Left ventricle myocardium inferior (tissue), 1 donor: ENCODE measurements at regions not wholly inside any gene's neighbourhood (a gene's known extent, or its start where the extent isn't known, plus 50 kb on each side); places are given as distances from the start of the nearest gene placed in this dataset.

Source experiments
- DNase-seq: peaks from one replicate; pipeline ENCODE4 v3.0.0-alpha.2; 2020
- H3K27ac ChIP-seq: fragments of 200-600 bp; replicated peaks from 2 replicates; pipeline ENCODE4 v1.8.0; 2021
- H3K27me3 ChIP-seq: fragments of 200-600 bp; 2 replicates; pipeline ENCODE4 v1.8.0; 2021; ENCODE audit warnings: low read depth
- H3K36me3 ChIP-seq: fragments of 200-600 bp; 2 replicates; pipeline ENCODE4 v1.8.0; 2021
- H3K4me1 ChIP-seq: fragments of 200-600 bp; 2 replicates; pipeline ENCODE4 v1.8.0; 2021
- H3K4me3 ChIP-seq: fragments of 200-600 bp; 2 replicates; pipeline ENCODE4 v1.8.0; 2021; ENCODE audit warnings: mild to moderate bottlenecking, moderate library complexity
- H3K9me3 ChIP-seq: fragments of 200-600 bp; replicated peaks from 2 replicates; pipeline ENCODE4 v1.8.0; 2021
- CTCF ChIP-seq: fragments of 200-600 bp; IDR thresholded peaks from 2 replicates; pipeline ENCODE4 v1.8.0; 2021; ENCODE audit warnings: antibody characterized with exemption, mild to moderate bottlenecking, borderline replicate concordance
- intact Hi-C: fragments of 100-400 bp; cut with micrococcal nuclease; formaldehyde crosslinking; loops from one replicate; pipeline ENCODE4 v1.11.0; 2022
- donor health status: DM: no; HTN: yes; CAD: no; lungs with severe emphysema.

- no peak for DNase-seq
- peaks cover 1% of the 10 kb centered on the region for H3K4me1 ChIP-seq
- H3K27me3 ChIP-seq, result no peaks in the 10 kb centered on the region
- H3K36me3 ChIP-seq, result no peaks in the 10 kb centered on the region
- H3K4me3 ChIP-seq, result no peak overlapping the region
- no peak overlapping the region for H3K27ac ChIP-seq
- TF ChIP-seq CTCF, result no peak
- no peaks in the 10 kb centered on the region for H3K9me3 ChIP-seq
- intact Hi-C loops, result no loop called here
These were observed 86.2 kb upstream of the RPS6KA3 start for GRCh38 chrX:20352935-20353336.

GRCh38 chrX:20352504-20352903, 85.8 kb upstream of the RPS6KA3 start:
- TF ChIP-seq CTCF, result no peak
- Histone ChIP-seq H3K4me1 (peaks cover 6% of the 10 kb centered on the region), H3K27ac (no peak overlapping the region), H3K9me3 (no peaks in the 10 kb centered on the region), H3K4me3 (no peak overlapping the region), H3K27me3 (no peaks in the 10 kb centered on the region), H3K36me3 (no peaks in the 10 kb centered on the region)
- intact Hi-C loops, result no loop called here
- DNase-seq, result no peak

GRCh38 chrX:20350596-20350995, 83.9 kb upstream of the RPS6KA3 start:
- H3K27ac ChIP-seq, result no peak overlapping the region
- TF ChIP-seq CTCF, result no peak
- H3K36me3 ChIP-seq, result no peaks in the 10 kb centered on the region
- no peak overlapping the region for H3K4me3 ChIP-seq
- H3K4me1 ChIP-seq, result peaks cover 7% of the 10 kb centered on the region
- no peaks in the 10 kb centered on the region for H3K27me3 ChIP-seq
- no peaks in the 10 kb centered on the region for H3K9me3 ChIP-seq
- no peak for DNase-seq
- intact Hi-C loops, result no loop called here

- Histone ChIP-seq H3K27ac (no peak overlapping the region), H3K9me3 (no peaks in the 10 kb centered on the region)
- intact Hi-C loops, result no loop called here
These were observed 81.4 kb upstream of the RPS6KA3 start for GRCh38 chrX:20348139-20348538.

GRCh38 chrX:20347481-20347880, 80.8 kb upstream of the RPS6KA3 start:
- intact Hi-C loops, result no loop called here
- DNase-seq, result no peak
- H3K27ac ChIP-seq, result no peak overlapping the region
- H3K4me3 ChIP-seq, result no peak overlapping the region
- H3K4me1 ChIP-seq, result peaks cover 7% of the 10 kb centered on the region
- no peaks in the 10 kb centered on the region for H3K27me3 ChIP-seq
- no peaks in the 10 kb centered on the region for H3K36me3 ChIP-seq
- H3K9me3 ChIP-seq, result no peaks in the 10 kb centered on the region
- no peak for TF ChIP-seq CTCF

More at GRCh38 chrX:20348139-20348538, 81.4 kb upstream of the RPS6KA3 start:
- Histone ChIP-seq H3K4me1 (peaks cover 7% of the 10 kb centered on the region), H3K36me3 (no peaks in the 10 kb centered on the region), H3K4me3 (no peak overlapping the region), H3K27me3 (no peaks in the 10 kb centered on the region)
- DNase-seq, result no peak
- TF ChIP-seq CTCF, result no peak

- no peaks in the 10 kb centered on the region for H3K4me1 ChIP-seq
- no peak overlapping the region for H3K27ac ChIP-seq
- H3K36me3 ChIP-seq, result no peaks in the 10 kb centered on the region
- intact Hi-C loops, result no loop called here
- no peak for DNase-seq
- no peaks in the 10 kb centered on the region for H3K9me3 ChIP-seq
- no peak overlapping the region for H3K4me3 ChIP-seq
- no peak for TF ChIP-seq CTCF
- H3K27me3 ChIP-seq, result no peaks in the 10 kb centered on the region
These were observed 67.0 kb upstream of the RPS6KA3 start for GRCh38 chrX:20333672-20334071.
